ENCODE measurements at regions not wholly inside any gene's neighbourhood (a gene's known extent, or its start where the extent isn't known, plus 50 kb on each side); places are given as distances from the start of the nearest gene placed in this dataset.
A peak's percentile ranks its signal among the peaks of the same experiment; 100 is the strongest.

DNA sequence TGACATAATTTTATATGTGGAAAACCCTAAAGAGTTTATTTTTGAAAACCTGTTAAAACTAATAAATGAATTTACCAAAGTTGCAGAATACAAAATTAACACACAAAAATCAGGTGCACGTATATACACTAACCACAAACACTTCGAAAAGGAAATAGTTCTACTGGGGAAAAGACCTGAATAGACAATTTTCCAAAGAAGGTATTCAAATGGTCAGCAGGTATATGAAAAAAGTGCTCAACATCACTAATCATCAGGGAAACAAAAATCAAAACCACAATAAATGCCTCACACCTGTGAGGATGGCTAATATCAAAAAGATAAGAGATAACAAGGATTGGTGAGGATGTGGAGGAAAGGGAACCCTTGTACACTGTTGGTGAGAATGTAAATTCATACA is 110.6 kb downstream of the PXDC1 start:
- no peaks in the 10 kb centered on the region for H3K4me1 ChIP-seq (ENCODE audit: control insufficient read depth, insufficient read depth, low read length)
- H3K27me3 ChIP-seq (replicated peaks; ENCODE audit: control insufficient read depth, insufficient read depth, low read length), result no peaks in the 10 kb centered on the region
- no peak for DNase-seq (ENCODE audit: low read depth)
- no peak overlapping the region for H3K9ac ChIP-seq (ENCODE audit: low read length)
- peaks cover 4% of the 10 kb centered on the region for H3K9me3 ChIP-seq (ENCODE audit: control insufficient read depth, low read length)
- H3K36me3 ChIP-seq (ENCODE audit: control insufficient read depth, insufficient read depth, low read length, severe bottlenecking), result no peaks in the 10 kb centered on the region
- H3K4me3 ChIP-seq (ENCODE audit: low read length), result no peak overlapping the region

DNA sequence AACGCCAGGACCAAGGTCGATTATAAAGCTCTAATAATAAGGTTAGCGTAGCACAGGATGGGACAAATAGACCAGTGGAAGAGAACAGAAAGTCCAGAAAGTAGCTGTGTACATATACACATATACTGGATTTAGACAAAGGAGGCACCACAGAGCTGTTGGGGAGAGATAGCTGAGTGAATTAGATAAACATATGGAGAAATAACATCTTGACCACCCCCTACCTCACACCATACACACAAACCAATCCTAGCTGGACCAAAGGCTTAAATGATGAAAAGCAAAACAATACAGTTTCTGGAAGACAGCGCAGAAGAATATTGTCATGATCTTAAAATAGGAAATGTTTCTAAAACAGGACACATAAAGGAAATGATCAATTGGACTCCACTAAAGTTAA is 112.9 kb downstream of the PXDC1 start:
- H3K36me3 ChIP-seq (ENCODE audit: control insufficient read depth, insufficient read depth, low read length, severe bottlenecking), result no peaks in the 10 kb centered on the region
- H3K9ac ChIP-seq (ENCODE audit: low read length), result no peak overlapping the region
- DNase-seq (ENCODE audit: low read depth), result no peak
- H3K4me1 ChIP-seq (ENCODE audit: control insufficient read depth, insufficient read depth, low read length), result peaks cover 7% of the 10 kb centered on the region
- no peaks in the 10 kb centered on the region for H3K27me3 ChIP-seq (replicated peaks; ENCODE audit: control insufficient read depth, insufficient read depth, low read length)
- peaks cover 4% of the 10 kb centered on the region for H3K9me3 ChIP-seq (ENCODE audit: control insufficient read depth, low read length)
- no peak overlapping the region for H3K4me3 ChIP-seq (ENCODE audit: low read length)

DNA sequence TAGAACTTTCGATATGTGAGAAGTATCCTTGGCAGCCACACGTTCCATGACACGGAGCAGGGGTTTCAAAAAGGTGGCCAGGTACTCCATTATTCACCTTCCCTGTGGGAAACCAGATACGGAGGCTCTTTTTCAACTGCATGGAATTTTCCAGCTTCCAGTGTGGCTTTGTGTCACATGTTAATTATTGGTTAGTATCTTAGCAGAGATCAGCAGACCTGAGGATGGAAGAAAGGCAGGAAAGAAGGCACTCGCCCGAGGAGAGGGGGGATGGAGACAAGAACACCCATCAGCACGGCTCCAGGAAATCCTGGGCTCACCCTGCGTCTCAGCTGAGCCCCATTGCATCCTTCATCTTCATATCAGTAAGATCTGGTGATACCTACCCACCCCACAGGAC is 115.5 kb downstream of the PXDC1 start:
- Histone ChIP-seq H3K27me3 (replicated peaks; ENCODE audit: control insufficient read depth, insufficient read depth, low read length) (no peaks in the 10 kb centered on the region), H3K9ac (ENCODE audit: low read length) (no peak overlapping the region), H3K36me3 (ENCODE audit: control insufficient read depth, insufficient read depth, low read length, severe bottlenecking) (no peaks in the 10 kb centered on the region), H3K4me1 (ENCODE audit: control insufficient read depth, insufficient read depth, low read length) (peaks cover 7% of the 10 kb centered on the region), H3K9me3 (ENCODE audit: control insufficient read depth, low read length) (peaks cover 4% of the 10 kb centered on the region), H3K4me3 (ENCODE audit: low read length) (no peak overlapping the region)
- no peak for DNase-seq (ENCODE audit: low read depth)

DNA sequence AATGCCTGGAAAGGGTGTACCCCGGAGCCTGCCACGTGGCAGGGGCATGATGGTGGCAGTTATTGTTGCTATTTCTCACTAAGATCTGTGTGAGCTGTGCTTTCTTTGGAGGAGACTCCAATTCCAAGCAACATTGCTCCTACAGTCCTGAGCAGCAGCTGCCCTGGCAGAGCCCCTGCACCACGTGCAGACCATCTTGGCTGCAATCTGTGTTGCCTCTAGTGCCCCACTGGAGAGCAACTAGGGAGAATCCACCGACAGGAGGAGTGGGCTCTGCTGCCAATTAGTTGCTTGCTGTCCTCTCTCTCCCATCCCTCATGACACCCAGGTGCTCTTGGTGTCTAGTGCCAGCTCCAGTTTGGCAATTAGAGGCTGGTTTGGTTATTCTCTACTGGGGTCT is 116.0 kb downstream of the PXDC1 start:
- H3K36me3 ChIP-seq (ENCODE audit: control insufficient read depth, insufficient read depth, low read length, severe bottlenecking), result no peaks in the 10 kb centered on the region
- no peaks in the 10 kb centered on the region for H3K27me3 ChIP-seq (replicated peaks; ENCODE audit: control insufficient read depth, insufficient read depth, low read length)
- no peak overlapping the region for H3K4me3 ChIP-seq (ENCODE audit: low read length)
- no peak overlapping the region for H3K9ac ChIP-seq (ENCODE audit: low read length)
- H3K9me3 ChIP-seq (ENCODE audit: control insufficient read depth, low read length), result peaks cover 4% of the 10 kb centered on the region
- H3K4me1 ChIP-seq (ENCODE audit: control insufficient read depth, insufficient read depth, low read length), result peaks cover 7% of the 10 kb centered on the region
- DNase-seq (ENCODE audit: low read depth), result no peak

DNA sequence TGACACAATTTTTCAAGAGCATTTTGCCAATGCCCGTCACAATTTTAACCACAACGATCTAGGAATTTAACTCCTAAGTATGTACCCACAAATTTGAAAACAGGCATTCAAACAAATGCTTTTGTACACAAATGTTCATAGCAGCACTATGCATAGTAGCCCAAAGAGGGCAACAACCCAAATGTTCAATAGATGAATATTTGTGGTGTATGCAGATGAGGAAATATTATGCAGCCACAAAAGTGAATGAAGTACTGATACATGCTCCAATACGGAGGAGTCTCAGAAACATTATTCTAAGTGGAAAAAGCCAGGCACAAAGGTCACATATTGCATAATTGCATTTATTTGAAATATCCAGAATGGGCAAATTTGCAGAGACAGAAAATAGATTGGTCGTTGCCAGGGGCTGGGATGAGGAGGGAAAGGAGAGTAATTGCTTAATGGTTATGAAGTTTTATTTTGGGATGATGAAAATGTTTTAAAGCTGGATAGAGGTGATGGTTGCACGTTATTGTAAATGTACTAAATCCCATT is 117.2 kb downstream of the PXDC1 start:
- no peaks in the 10 kb centered on the region for H3K27me3 ChIP-seq (replicated peaks; ENCODE audit: control insufficient read depth, insufficient read depth, low read length)
- no peak overlapping the region for H3K9ac ChIP-seq (ENCODE audit: low read length)
- no peak overlapping the region for H3K4me3 ChIP-seq (ENCODE audit: low read length)
- peaks cover 4% of the 10 kb centered on the region for H3K9me3 ChIP-seq (ENCODE audit: control insufficient read depth, low read length)
- no peak for DNase-seq (ENCODE audit: low read depth)
- H3K36me3 ChIP-seq (ENCODE audit: control insufficient read depth, insufficient read depth, low read length, severe bottlenecking), result no peaks in the 10 kb centered on the region
- H3K4me1 ChIP-seq (ENCODE audit: control insufficient read depth, insufficient read depth, low read length), result peaks cover 7% of the 10 kb centered on the region

DNA sequence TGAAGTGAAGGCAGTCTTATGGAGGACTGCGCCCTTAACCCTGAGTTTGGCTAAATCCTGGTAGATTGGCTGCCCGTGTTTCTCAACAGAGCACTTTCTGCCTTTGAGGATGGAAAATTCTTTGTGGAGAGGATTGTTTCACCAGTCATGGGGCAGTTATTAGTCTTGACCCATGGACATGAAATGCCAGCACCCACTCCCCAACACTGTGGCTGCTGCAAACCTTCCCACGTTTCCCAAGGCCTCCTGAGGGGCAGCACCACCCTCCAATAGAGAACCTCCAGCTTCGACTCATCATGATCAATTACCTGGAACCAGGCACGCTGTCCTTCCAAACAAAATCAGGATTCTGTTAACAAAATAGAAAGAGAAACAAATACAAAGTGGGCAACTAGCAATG is 117.8 kb downstream of the PXDC1 start:
- peaks cover 7% of the 10 kb centered on the region for H3K4me1 ChIP-seq (ENCODE audit: control insufficient read depth, insufficient read depth, low read length)

DNA sequence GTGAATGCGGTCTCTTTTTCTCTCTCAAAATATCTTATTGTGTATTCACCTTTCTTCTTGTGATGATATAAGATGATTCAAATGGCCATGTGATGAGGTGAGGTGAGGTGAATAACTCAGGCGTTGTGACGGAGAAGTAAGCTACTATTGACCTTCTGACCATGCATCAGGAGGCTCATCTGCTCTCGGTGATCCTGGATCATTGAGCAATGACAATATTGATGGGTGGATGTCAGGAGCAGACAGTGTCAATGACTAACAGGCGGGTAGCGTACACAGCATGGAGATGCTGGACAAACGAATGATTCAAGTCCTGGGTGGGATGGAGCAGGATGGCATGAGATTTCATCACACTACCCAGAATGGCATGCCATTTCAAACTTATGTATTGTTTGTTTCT is 119.6 kb downstream of the PXDC1 start:
- Histone ChIP-seq H3K36me3 (ENCODE audit: control insufficient read depth, insufficient read depth, low read length, severe bottlenecking) (no peaks in the 10 kb centered on the region), H3K9ac (ENCODE audit: low read length) (no peak overlapping the region), H3K9me3 (ENCODE audit: control insufficient read depth, low read length) (no peaks in the 10 kb centered on the region), H3K4me1 (ENCODE audit: control insufficient read depth, insufficient read depth, low read length) (peaks cover 7% of the 10 kb centered on the region), H3K27me3 (replicated peaks; ENCODE audit: control insufficient read depth, insufficient read depth, low read length) (peaks cover 5% of the 10 kb centered on the region), H3K4me3 (ENCODE audit: low read length) (no peak overlapping the region)
- peak; percentile 10 for DNase-seq (ENCODE audit: low read depth)

More for the DNA sequence above, 117.8 kb downstream of the PXDC1 start:
- no peaks in the 10 kb centered on the region for H3K27me3 ChIP-seq (replicated peaks; ENCODE audit: control insufficient read depth, insufficient read depth, low read length)
- no peak overlapping the region for H3K9ac ChIP-seq (ENCODE audit: low read length)
- H3K4me3 ChIP-seq (ENCODE audit: low read length), result no peak overlapping the region
- no peak for DNase-seq (ENCODE audit: low read depth)
- peaks cover 3% of the 10 kb centered on the region for H3K9me3 ChIP-seq (ENCODE audit: control insufficient read depth, low read length)
- no peaks in the 10 kb centered on the region for H3K36me3 ChIP-seq (ENCODE audit: control insufficient read depth, insufficient read depth, low read length, severe bottlenecking)

DNA sequence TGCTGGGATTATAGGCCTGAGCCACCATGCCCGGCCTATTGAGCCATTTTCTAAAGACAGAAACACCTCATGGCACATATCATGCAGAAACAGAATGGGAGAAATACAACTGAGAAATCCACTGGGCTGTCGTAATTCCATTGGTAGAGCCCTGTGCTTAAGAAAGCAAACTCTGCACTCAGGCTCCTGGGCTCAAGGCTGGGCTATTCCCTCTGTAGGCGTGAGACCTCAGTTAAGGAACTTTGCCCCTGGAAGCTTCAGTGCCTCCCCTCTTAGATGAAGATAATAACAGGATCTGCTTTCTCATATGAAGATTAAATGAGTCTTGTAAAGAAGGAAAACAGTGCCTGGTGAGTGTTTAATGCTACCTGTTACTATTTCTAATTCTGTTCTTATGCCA is 120.3 kb downstream of the PXDC1 start:
- no peaks in the 10 kb centered on the region for H3K9me3 ChIP-seq (ENCODE audit: control insufficient read depth, low read length)
- no peak for DNase-seq (ENCODE audit: low read depth)
- H3K9ac ChIP-seq (ENCODE audit: low read length), result no peak overlapping the region

DNA sequence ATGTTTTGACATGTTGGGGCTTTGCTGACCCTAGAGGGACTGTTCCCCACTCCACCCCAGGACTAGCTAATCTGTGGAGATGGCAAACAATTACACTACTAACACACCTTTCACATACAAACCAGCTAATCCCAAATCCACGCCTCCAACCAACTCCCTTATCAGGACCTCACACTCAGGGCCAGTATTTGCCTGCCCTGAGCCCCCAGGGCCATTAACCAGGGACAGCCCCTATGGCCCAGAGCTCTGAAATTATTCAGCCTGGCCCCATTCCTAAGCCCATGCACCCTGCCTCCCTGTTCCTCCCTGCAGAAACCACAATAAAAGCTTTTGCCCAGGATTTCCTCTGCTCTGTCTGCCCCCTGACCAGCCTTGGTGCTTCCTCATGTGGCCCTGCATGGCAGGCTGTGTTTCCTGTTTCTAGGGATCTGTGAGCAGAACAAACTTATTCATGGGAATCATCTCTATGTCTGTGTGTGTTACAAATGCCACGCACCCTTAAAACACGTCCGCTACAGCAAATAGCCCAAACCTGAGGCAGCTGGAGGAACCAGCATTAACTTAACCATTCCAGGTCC is 121.2 kb downstream of the PXDC1 start:
- no peak for DNase-seq (ENCODE audit: low read depth)
- no peaks in the 10 kb centered on the region for H3K36me3 ChIP-seq (ENCODE audit: control insufficient read depth, insufficient read depth, low read length, severe bottlenecking)
- H3K27me3 ChIP-seq (replicated peaks; ENCODE audit: control insufficient read depth, insufficient read depth, low read length), result peaks cover 11% of the 10 kb centered on the region
- H3K4me3 ChIP-seq (ENCODE audit: low read length), result no peak overlapping the region
- H3K4me1 ChIP-seq (ENCODE audit: control insufficient read depth, insufficient read depth, low read length), result peaks cover 7% of the 10 kb centered on the region
- no peaks in the 10 kb centered on the region for H3K9me3 ChIP-seq (ENCODE audit: control insufficient read depth, low read length)
- H3K9ac ChIP-seq (ENCODE audit: low read length), result no peak overlapping the region

More for the DNA sequence above, 120.3 kb downstream of the PXDC1 start:
- Histone ChIP-seq H3K4me1 (ENCODE audit: control insufficient read depth, insufficient read depth, low read length) (peaks cover 7% of the 10 kb centered on the region), H3K36me3 (ENCODE audit: control insufficient read depth, insufficient read depth, low read length, severe bottlenecking) (no peaks in the 10 kb centered on the region), H3K27me3 (replicated peaks; ENCODE audit: control insufficient read depth, insufficient read depth, low read length) (peaks cover 5% of the 10 kb centered on the region), H3K4me3 (ENCODE audit: low read length) (no peak overlapping the region)

DNA sequence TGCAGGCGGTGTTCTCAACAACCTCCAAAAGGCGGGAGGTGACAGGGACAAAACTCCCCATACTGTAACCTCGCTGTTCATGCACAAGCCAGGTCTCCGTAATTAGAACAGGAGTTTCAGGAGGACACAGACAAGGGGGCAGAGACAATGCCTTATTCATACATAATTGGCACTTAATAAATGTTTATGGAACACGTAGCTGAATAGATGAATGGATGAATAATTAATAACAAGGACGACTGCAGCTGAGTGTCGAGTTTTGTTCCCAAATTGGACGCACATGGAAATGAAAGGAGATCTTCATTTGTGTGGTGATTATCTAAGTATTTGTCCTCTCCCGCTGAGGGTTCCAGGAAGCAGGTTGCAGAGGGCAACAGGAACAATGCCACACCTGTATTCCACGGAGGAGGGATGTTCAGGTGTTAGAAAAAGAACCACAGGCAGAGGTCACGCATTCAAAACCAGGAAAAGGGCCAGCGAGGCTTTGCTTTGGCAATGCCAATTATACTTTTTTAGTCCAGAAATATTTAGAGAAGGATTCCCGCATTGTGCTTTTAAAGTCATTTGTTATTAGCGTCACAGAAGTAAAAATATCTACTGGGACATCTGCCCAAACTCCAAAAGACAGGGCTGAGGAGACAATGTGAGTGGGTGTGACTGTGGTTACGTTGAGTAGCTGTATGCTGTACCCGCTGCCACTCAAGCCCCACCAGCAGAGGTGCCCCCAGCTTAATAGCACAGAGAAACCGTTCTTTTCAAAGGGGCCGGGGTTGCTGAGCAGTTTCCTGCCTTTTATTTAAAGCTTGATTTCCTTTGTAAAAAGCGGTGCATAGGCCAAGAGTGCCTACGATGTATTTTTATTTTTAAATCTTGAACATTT is 123.3 kb downstream of the PXDC1 start:
- H3K9me3 ChIP-seq (ENCODE audit: control insufficient read depth, low read length), result no peaks in the 10 kb centered on the region
- H3K27me3 ChIP-seq (replicated peaks; ENCODE audit: control insufficient read depth, insufficient read depth, low read length), result peaks cover 16% of the 10 kb centered on the region
- no peaks in the 10 kb centered on the region for H3K36me3 ChIP-seq (ENCODE audit: control insufficient read depth, insufficient read depth, low read length, severe bottlenecking)
- no peak overlapping the region for H3K9ac ChIP-seq (ENCODE audit: low read length)
- H3K4me1 ChIP-seq (ENCODE audit: control insufficient read depth, insufficient read depth, low read length), result no peaks in the 10 kb centered on the region
- no peak overlapping the region for H3K4me3 ChIP-seq (ENCODE audit: low read length)
- DNase-seq (ENCODE audit: low read depth), result no peak

DNA sequence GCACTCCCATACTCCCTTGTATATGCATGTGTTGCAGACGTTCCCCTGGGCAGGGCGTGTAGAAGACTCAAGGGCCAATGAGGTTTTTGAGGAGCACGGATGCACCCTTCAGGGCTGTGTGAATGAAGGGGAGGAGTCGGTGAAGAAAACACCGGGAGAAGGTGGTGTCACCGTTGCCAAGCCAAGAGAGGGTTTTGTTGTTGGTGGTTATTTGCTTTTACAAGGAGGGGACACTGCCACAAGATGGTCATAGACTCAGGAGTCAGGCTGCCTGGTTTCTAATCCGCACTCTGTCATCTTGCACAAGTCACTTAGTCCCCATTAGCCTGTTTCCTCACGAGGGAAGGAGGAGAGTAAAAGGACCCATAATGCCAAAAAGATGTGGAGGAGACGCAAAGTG is 124.0 kb downstream of the PXDC1 start:
- no peaks in the 10 kb centered on the region for H3K9me3 ChIP-seq (ENCODE audit: control insufficient read depth, low read length)
- no peaks in the 10 kb centered on the region for H3K36me3 ChIP-seq (ENCODE audit: control insufficient read depth, insufficient read depth, low read length, severe bottlenecking)
- H3K4me3 ChIP-seq (ENCODE audit: low read length), result no peak overlapping the region
- DNase-seq (ENCODE audit: low read depth), result no peak
- no peaks in the 10 kb centered on the region for H3K4me1 ChIP-seq (ENCODE audit: control insufficient read depth, insufficient read depth, low read length)
- peaks cover 19% of the 10 kb centered on the region for H3K27me3 ChIP-seq (replicated peaks; ENCODE audit: control insufficient read depth, insufficient read depth, low read length)
- H3K9ac ChIP-seq (ENCODE audit: low read length), result no peak overlapping the region
